H1 (cell line): ENCODE measurements at regions not wholly inside any gene's neighbourhood (a gene's known extent, or its start where the extent isn't known, plus 50 kb on each side); places are given as distances from the start of the nearest gene placed in this dataset.

ENCODE experiments used
- CBX8 ChIP-seq: fragments of 300-800, 300-1000 bp; sonication (generic); IDR thresholded peaks from 2 replicates; pipeline ENCODE4 v1.7.1; 2016; ENCODE audit warnings: low read depth, low read length, borderline replicate concordance
- CEBPB ChIP-seq: IDR thresholded peaks from 2 replicates; pipeline ENCODE4 v1.6.1; 2012; ENCODE audit warnings: low read depth, low read length
- EGR1 ChIP-seq: IDR thresholded peaks from 2 replicates; pipeline ENCODE4 v1.6.1; 2011; ENCODE audit warnings: low read depth, low read length, borderline replicate concordance
- EP300 ChIP-seq, 2 experiments: IDR thresholded peaks; 1 replicate in 1 of 2; 2 replicates in 1 of 2; pipeline ENCODE4 v1.6.1; 2011 to 2012; ENCODE audit warnings: low read depth in 2 of 2, low read length in 2 of 2, mild to moderate bottlenecking in 2 of 2, borderline replicate concordance in 1 of 2, inconsistent platforms in 1 of 2, moderate library complexity in 1 of 2
- EZH2 ChIP-seq: fragments of 200-600 bp; sonication (generic); IDR thresholded peaks from 2 replicates; pipeline ENCODE4 v1.7.1; 2012; ENCODE audit warnings: low read depth, mild to moderate bottlenecking, moderate library complexity, low read length, inconsistent platforms; ENCODE audit not compliant: severe bottlenecking
- HDAC2 ChIP-seq, 2 experiments: fragments of 300-600 bp in 1 of 2; sonication (generic) in 1 of 2; IDR thresholded peaks; 2 replicates each; pipeline ENCODE4 v1.6.1; 2011 to 2012; ENCODE audit warnings: low read depth in 2 of 2, low read length in 2 of 2, mild to moderate bottlenecking in 2 of 2, moderate library complexity in 2 of 2, borderline replicate concordance in 1 of 2, inconsistent platforms in 1 of 2
- POLR2A ChIP-seq, 2 experiments: IDR thresholded peaks; 1 replicate in 1 of 2; 2 replicates in 1 of 2; pipeline ENCODE4 v1.6.1; 2011; ENCODE audit warnings: low read depth in 2 of 2, low read length in 2 of 2, mild to moderate bottlenecking in 2 of 2; ENCODE audit errors: control extremely low read depth in 1 of 2
- POLR2AphosphoS5 ChIP-seq: IDR thresholded peaks from 2 replicates; pipeline ENCODE4 v1.6.1; 2011; ENCODE audit warnings: low read depth, low read length
- RFX5 ChIP-seq: IDR thresholded peaks from 2 replicates; pipeline ENCODE4 v1.6.1; 2011; ENCODE audit warnings: low read depth, low read length, improper control_type of control experiment, borderline replicate concordance
- SIN3A ChIP-seq, 2 experiments: IDR thresholded peaks in 1 of 2; conservative IDR thresholded peaks in 1 of 2; 2 replicates each; pipeline ENCODE4 v1.6.1; 2011 to 2012; ENCODE audit warnings: low read length in 2 of 2, improper control_type of control experiment in 1 of 2, low read depth in 1 of 2, mild to moderate bottlenecking in 1 of 2
- SP1 ChIP-seq: IDR thresholded peaks from 2 replicates; pipeline ENCODE4 v1.6.1; 2011; ENCODE audit warnings: low read depth, low read length
- ZNF274 ChIP-seq: IDR thresholded peaks from 2 replicates; pipeline ENCODE4 v1.7.0; 2012; ENCODE audit warnings: low read length, borderline replicate concordance; ENCODE audit errors: extremely low read depth
- TF ChIP-seq, protein P1 (sequence below), 3 experiments: IDR thresholded peaks; 1 replicate in 2 of 3; 2 replicates in 1 of 3; pipeline versions ENCODE4 v1.5.1 to v1.6.1; 2011; ENCODE audit warnings: low read length in 3 of 3, mild to moderate bottlenecking in 3 of 3, inconsistent platforms in 2 of 3, low read depth in 1 of 3, moderate library complexity in 1 of 3; ENCODE audit not compliant: insufficient read depth in 1 of 3; ENCODE audit errors: control extremely low read depth in 1 of 3

DNA sequence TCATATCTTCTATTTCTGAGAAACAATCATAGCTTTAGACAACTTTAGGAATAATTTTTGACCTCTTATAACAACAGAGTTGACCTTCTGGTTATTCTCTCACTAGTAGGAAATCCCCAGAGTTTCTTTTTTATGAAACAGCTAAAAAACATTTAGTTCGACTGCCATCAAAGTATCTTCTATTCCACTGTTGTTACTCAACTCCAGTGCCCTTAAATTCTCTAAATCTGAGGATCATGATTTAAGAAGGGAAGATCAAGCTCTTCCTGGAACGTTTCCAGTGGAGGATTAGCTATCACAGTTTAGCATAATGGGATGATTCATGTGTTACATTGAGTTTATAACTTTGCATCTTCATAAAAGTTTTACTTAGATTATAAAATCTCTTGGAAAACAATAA lies 134.9 kb upstream of the VEGFC start:
- TF ChIP-seq EP300 (IDR thresholded peaks at IDR 0.05; ENCODE audit: borderline replicate concordance in 1 of 2, low read depth in 2 of 2, low read length in 2 of 2) (no peak), SP1 (no peak), CEBPB (no peak), POLR2A (IDR thresholded peaks at IDR 0.05; ENCODE audit: control extremely low read depth in 1 of 2, low read depth in 2 of 2, low read length in 2 of 2) (no peak), HDAC2 (IDR thresholded peaks at IDR 0.05; ENCODE audit: borderline replicate concordance in 1 of 2, low read depth in 2 of 2, low read length in 2 of 2) (no peak), EZH2 (no peak), ZNF274 (no peak), CBX8 (no peak), SIN3A (conservative IDR thresholded peaks at IDR 0.05 in 1 of 2, IDR thresholded peaks at IDR 0.05 in 1 of 2; ENCODE audit: low read depth in 1 of 2, low read length in 2 of 2) (no peak), RFX5 (no peak), EGR1 (no peak), POLR2AphosphoS5 (no peak)
- TF ChIP-seq, protein P1, sequence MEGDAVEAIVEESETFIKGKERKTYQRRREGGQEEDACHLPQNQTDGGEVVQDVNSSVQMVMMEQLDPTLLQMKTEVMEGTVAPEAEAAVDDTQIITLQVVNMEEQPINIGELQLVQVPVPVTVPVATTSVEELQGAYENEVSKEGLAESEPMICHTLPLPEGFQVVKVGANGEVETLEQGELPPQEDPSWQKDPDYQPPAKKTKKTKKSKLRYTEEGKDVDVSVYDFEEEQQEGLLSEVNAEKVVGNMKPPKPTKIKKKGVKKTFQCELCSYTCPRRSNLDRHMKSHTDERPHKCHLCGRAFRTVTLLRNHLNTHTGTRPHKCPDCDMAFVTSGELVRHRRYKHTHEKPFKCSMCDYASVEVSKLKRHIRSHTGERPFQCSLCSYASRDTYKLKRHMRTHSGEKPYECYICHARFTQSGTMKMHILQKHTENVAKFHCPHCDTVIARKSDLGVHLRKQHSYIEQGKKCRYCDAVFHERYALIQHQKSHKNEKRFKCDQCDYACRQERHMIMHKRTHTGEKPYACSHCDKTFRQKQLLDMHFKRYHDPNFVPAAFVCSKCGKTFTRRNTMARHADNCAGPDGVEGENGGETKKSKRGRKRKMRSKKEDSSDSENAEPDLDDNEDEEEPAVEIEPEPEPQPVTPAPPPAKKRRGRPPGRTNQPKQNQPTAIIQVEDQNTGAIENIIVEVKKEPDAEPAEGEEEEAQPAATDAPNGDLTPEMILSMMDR (IDR thresholded peaks at IDR 0.05; ENCODE audit: control extremely low read depth in 1 of 3, insufficient read depth in 1 of 3, low read depth in 1 of 3, low read length in 3 of 3): no peak
